ENCODE measurements at regions not wholly inside any gene's neighbourhood (a gene's known extent, or its start where the extent isn't known, plus 50 kb on each side); places are given as distances from the start of the nearest gene placed in this dataset.

DNA sequence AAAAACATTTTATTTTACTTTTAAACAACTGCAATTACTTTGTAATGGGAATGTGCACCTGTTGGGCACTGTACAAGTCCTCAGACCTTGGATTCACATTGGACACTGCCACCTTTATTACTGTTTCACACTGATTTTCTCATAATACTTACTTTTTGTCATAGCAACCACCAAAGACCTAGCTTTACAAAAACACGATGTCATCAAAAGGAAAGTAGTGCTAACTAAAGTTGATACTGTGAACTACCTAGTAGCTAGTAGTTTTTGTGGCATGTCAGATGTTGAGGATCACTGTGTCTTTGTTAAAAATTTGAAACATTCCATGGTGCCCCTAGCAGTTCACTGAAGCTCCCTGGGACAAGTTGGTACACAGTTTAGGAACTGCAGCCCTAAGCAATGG is 62.9 kb upstream of the HOPX start:
- TF ChIP-seq, protein P1, sequence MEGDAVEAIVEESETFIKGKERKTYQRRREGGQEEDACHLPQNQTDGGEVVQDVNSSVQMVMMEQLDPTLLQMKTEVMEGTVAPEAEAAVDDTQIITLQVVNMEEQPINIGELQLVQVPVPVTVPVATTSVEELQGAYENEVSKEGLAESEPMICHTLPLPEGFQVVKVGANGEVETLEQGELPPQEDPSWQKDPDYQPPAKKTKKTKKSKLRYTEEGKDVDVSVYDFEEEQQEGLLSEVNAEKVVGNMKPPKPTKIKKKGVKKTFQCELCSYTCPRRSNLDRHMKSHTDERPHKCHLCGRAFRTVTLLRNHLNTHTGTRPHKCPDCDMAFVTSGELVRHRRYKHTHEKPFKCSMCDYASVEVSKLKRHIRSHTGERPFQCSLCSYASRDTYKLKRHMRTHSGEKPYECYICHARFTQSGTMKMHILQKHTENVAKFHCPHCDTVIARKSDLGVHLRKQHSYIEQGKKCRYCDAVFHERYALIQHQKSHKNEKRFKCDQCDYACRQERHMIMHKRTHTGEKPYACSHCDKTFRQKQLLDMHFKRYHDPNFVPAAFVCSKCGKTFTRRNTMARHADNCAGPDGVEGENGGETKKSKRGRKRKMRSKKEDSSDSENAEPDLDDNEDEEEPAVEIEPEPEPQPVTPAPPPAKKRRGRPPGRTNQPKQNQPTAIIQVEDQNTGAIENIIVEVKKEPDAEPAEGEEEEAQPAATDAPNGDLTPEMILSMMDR (IDR thresholded peaks at IDR 0.05; ENCODE audit: control extremely low read depth in 1 of 3, insufficient read depth in 1 of 3, low read depth in 1 of 3, low read length in 3 of 3), result no peak
- TF ChIP-seq EP300 (IDR thresholded peaks at IDR 0.05; ENCODE audit: borderline replicate concordance in 1 of 2, low read depth in 2 of 2, low read length in 2 of 2) (no peak), JUN (IDR thresholded peaks at IDR 0.05; ENCODE audit: low read depth, low read length) (no peak), POLR2A (IDR thresholded peaks at IDR 0.05; ENCODE audit: control extremely low read depth in 1 of 2, low read depth in 2 of 2, low read length in 2 of 2) (no peak), POLR2AphosphoS5 (IDR thresholded peaks at IDR 0.05; ENCODE audit: low read depth, low read length) (no peak), RNF2 (IDR thresholded peaks at IDR 0.05; ENCODE audit: borderline replicate concordance, low read depth, low read length, missing control alignments, poor library complexity, severe bottlenecking) (no peak), TCF12 (IDR thresholded peaks at IDR 0.05; ENCODE audit: low read depth, low read length) (no peak), TEAD4 (IDR thresholded peaks at IDR 0.05; ENCODE audit: low read depth, low read length) (no peak), BACH1 (IDR thresholded peaks at IDR 0.05; ENCODE audit: low read length) (no peak), EGR1 (IDR thresholded peaks at IDR 0.05; ENCODE audit: borderline replicate concordance, low read depth, low read length) (no peak), MAX (IDR thresholded peaks at IDR 0.05) (no peak), BRCA1 (IDR thresholded peaks at IDR 0.05; ENCODE audit: low read depth, low read length) (no peak), HDAC6 (IDR thresholded peaks at IDR 0.05; ENCODE audit: low read depth, low read length) (no peak)
- TF ChIP-seq, protein P2, sequence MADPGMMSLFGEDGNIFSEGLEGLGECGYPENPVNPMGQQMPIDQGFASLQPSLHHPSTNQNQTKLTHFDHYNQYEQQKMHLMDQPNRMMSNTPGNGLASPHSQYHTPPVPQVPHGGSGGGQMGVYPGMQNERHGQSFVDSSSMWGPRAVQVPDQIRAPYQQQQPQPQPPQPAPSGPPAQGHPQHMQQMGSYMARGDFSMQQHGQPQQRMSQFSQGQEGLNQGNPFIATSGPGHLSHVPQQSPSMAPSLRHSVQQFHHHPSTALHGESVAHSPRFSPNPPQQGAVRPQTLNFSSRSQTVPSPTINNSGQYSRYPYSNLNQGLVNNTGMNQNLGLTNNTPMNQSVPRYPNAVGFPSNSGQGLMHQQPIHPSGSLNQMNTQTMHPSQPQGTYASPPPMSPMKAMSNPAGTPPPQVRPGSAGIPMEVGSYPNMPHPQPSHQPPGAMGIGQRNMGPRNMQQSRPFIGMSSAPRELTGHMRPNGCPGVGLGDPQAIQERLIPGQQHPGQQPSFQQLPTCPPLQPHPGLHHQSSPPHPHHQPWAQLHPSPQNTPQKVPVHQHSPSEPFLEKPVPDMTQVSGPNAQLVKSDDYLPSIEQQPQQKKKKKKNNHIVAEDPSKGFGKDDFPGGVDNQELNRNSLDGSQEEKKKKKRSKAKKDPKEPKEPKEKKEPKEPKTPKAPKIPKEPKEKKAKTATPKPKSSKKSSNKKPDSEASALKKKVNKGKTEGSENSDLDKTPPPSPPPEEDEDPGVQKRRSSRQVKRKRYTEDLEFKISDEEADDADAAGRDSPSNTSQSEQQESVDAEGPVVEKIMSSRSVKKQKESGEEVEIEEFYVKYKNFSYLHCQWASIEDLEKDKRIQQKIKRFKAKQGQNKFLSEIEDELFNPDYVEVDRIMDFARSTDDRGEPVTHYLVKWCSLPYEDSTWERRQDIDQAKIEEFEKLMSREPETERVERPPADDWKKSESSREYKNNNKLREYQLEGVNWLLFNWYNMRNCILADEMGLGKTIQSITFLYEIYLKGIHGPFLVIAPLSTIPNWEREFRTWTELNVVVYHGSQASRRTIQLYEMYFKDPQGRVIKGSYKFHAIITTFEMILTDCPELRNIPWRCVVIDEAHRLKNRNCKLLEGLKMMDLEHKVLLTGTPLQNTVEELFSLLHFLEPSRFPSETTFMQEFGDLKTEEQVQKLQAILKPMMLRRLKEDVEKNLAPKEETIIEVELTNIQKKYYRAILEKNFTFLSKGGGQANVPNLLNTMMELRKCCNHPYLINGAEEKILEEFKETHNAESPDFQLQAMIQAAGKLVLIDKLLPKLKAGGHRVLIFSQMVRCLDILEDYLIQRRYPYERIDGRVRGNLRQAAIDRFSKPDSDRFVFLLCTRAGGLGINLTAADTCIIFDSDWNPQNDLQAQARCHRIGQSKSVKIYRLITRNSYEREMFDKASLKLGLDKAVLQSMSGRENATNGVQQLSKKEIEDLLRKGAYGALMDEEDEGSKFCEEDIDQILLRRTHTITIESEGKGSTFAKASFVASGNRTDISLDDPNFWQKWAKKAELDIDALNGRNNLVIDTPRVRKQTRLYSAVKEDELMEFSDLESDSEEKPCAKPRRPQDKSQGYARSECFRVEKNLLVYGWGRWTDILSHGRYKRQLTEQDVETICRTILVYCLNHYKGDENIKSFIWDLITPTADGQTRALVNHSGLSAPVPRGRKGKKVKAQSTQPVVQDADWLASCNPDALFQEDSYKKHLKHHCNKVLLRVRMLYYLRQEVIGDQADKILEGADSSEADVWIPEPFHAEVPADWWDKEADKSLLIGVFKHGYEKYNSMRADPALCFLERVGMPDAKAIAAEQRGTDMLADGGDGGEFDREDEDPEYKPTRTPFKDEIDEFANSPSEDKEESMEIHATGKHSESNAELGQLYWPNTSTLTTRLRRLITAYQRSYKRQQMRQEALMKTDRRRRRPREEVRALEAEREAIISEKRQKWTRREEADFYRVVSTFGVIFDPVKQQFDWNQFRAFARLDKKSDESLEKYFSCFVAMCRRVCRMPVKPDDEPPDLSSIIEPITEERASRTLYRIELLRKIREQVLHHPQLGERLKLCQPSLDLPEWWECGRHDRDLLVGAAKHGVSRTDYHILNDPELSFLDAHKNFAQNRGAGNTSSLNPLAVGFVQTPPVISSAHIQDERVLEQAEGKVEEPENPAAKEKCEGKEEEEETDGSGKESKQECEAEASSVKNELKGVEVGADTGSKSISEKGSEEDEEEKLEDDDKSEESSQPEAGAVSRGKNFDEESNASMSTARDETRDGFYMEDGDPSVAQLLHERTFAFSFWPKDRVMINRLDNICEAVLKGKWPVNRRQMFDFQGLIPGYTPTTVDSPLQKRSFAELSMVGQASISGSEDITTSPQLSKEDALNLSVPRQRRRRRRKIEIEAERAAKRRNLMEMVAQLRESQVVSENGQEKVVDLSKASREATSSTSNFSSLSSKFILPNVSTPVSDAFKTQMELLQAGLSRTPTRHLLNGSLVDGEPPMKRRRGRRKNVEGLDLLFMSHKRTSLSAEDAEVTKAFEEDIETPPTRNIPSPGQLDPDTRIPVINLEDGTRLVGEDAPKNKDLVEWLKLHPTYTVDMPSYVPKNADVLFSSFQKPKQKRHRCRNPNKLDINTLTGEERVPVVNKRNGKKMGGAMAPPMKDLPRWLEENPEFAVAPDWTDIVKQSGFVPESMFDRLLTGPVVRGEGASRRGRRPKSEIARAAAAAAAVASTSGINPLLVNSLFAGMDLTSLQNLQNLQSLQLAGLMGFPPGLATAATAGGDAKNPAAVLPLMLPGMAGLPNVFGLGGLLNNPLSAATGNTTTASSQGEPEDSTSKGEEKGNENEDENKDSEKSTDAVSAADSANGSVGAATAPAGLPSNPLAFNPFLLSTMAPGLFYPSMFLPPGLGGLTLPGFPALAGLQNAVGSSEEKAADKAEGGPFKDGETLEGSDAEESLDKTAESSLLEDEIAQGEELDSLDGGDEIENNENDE (IDR thresholded peaks at IDR 0.05; ENCODE audit: insufficient replicate concordance, low read length), result no peak

All from H1 (cell line).